GM12878 (cell line): ENCODE measurements at regions not wholly inside any gene's neighbourhood (a gene's known extent, or its start where the extent isn't known, plus 50 kb on each side); places are given as distances from the start of the nearest gene placed in this dataset.

ENCODE experiments used
- ATAC-seq: fragments of 200-7000 bp; cut with Tn5 transposase; 3 replicates; pipeline ENCODE4 v1.9.1; 2020; ENCODE audit warnings: mild to moderate bottlenecking, moderate library complexity
- BruUV-seq: library from RNA; stranded (reverse); fragments of 400-500 nt; replicated peaks from 2 replicates; lab custom pipeline; 2021; lab: Mats Ljungman, UMichigan
- CTCF ChIA-PET: fragments of 300-600 bp; sonication (Branson Sonifier 250); formaldehyde crosslinking; extraction: SDS; loops from one replicate; lab custom pipeline; 2021; ENCODE audit warnings: inconsistent platforms; lab: Yijun Ruan, JAX
- POLR2A ChIA-PET: fragments of 350-600 bp; formaldehyde crosslinking; extraction: SDS; loops from one replicate; lab custom pipeline; 2021; ENCODE audit warnings: inconsistent platforms; lab: Charles Lee
- RAD21 ChIA-PET: fragments of 300-600 bp; sonication (Branson Sonifier 250); formaldehyde crosslinking; loops from one replicate; lab custom pipeline; 2023; ENCODE audit warnings: antibody characterized with exemption; ENCODE audit not compliant: unreplicated experiment; lab: Charles Lee
- SMC1A ChIA-PET: fragments of 300-600 bp; sonication (Branson Sonifier 250); formaldehyde crosslinking; loops from one replicate; lab custom pipeline; 2023; ENCODE audit not compliant: unreplicated experiment, uncharacterized antibody; lab: Charles Lee
- DNase-seq: peaks from one replicate; pipeline ENCODE4 v3.0.0-alpha.2; 2011; ENCODE audit warnings: low read depth, low spot score
- FAIRE-seq: peaks from 3 replicates; lab custom pipeline; 2011; peaks lifted over from hg19 to GRCh38; lab: Jason Lieb, UNC
- H2AFZ ChIP-seq: 2 replicates; pipeline ENCODE4 v1.6.0; 2011; ENCODE audit warnings: low read depth, low read length, control low read depth; ENCODE audit not compliant: control insufficient read depth
- H3K27ac ChIP-seq: 2 replicates; pipeline ENCODE4 v1.5.1; 2011; ENCODE audit warnings: control low read depth; ENCODE audit not compliant: control insufficient read depth, insufficient read depth
- H3K27me3 ChIP-seq, 2 experiments: replicated peaks in 1 of 2; 2 replicates each; pipeline versions ENCODE4 v1.6.0 to v1.6.1; 2011; ENCODE audit warnings: low read length in 1 of 2; ENCODE audit not compliant: control insufficient read depth in 2 of 2, insufficient read depth in 2 of 2
- H3K36me3 ChIP-seq, 2 experiments: 2 replicates each; pipeline ENCODE4 v1.5.1; 2011; ENCODE audit warnings: low read length in 1 of 2; ENCODE audit not compliant: control insufficient read depth in 2 of 2, insufficient read depth in 2 of 2
- H3K4me1 ChIP-seq: 2 replicates; pipeline ENCODE4 v1.6.1; 2011; ENCODE audit warnings: mild to moderate bottlenecking, low read length, moderate library complexity, mixed read lengths; ENCODE audit not compliant: control insufficient read depth, insufficient read depth
- H3K4me2 ChIP-seq: 2 replicates; pipeline ENCODE4 v1.6.0; 2011; ENCODE audit warnings: control low read depth; ENCODE audit not compliant: control insufficient read depth, insufficient read depth
- H3K4me3 ChIP-seq: fragments of 200-600 bp; sonication (generic); 2 replicates; pipeline ENCODE4 v1.5.1; 2016
- H3K79me2 ChIP-seq: 2 replicates; pipeline ENCODE4 v1.6.0; 2011; ENCODE audit warnings: low read length; ENCODE audit not compliant: control insufficient read depth, insufficient read depth
- H3K9ac ChIP-seq: 2 replicates; pipeline ENCODE4 v1.8.0; 2011; ENCODE audit warnings: low read length, control low read depth, mixed read lengths; ENCODE audit not compliant: control insufficient read depth, insufficient read depth
- H3K9me3 ChIP-seq: replicated peaks from 3 replicates; pipeline ENCODE4 v1.5.1; 2011; ENCODE audit warnings: mild to moderate bottlenecking, low read length; ENCODE audit not compliant: control insufficient read depth, insufficient read depth
- H4K20me1 ChIP-seq: 2 replicates; pipeline ENCODE4 v1.6.0; 2011; ENCODE audit not compliant: control insufficient read depth, insufficient read depth
- BCL3 ChIP-seq: IDR thresholded peaks from 2 replicates; pipeline ENCODE4 v1.6.1; 2011; ENCODE audit warnings: borderline replicate concordance, low read depth, mild to moderate bottlenecking, moderate library complexity, low read length; ENCODE audit not compliant: insufficient read depth, poor library complexity, severe bottlenecking
- BMI1 ChIP-seq: fragments of 450-650 bp; IDR thresholded peaks from 2 replicates; pipeline ENCODE4 v1.6.1; 2016; ENCODE audit warnings: mild to moderate bottlenecking, moderate library complexity, borderline replicate concordance
- WRNIP1 ChIP-seq: IDR thresholded peaks from 2 replicates; pipeline ENCODE4 v1.6.1; 2011; ENCODE audit warnings: low read depth, low read length, improper control_type of control experiment, borderline replicate concordance
- ZBTB11 ChIP-seq: fragments of 450-650 bp; formaldehyde crosslinking; IDR thresholded peaks from 2 replicates; pipeline ENCODE4 v1.5.0; 2022; ENCODE audit warnings: mild to moderate bottlenecking, missing genetic modification characterization
- ZNF592 ChIP-seq: fragments of 450-650 bp; IDR thresholded peaks from 2 replicates; pipeline ENCODE4 v1.6.1; 2017; ENCODE audit warnings: mild to moderate bottlenecking, moderate library complexity
- in situ Hi-C: fragments of 300-500 bp; cut with MboI; formaldehyde crosslinking; loops from 9 replicates; pipeline ENCODE4 v1.14.3; 2018; ENCODE audit warnings: mixed read lengths
- intact Hi-C: fragments of 100-400 bp; cut with micrococcal nuclease; formaldehyde crosslinking; loops from one replicate; pipeline ENCODE4 v1.14.2; 2022; ENCODE audit not compliant: unreplicated experiment

- ChIA-PET POLR2A (no interaction called here), CTCF (no interaction called here), SMC1A (no interaction called here), RAD21 (no interaction called here)
- ATAC-seq (no peak), DNase-seq (no peak), FAIRE-seq (no peak)
- in situ Hi-C loops (no loop called here), intact Hi-C loops (no loop called here)
- TF ChIP-seq BCL3, result no peak
- no peak for TF ChIP-seq ZNF592
- no peak for TF ChIP-seq BMI1
- TF ChIP-seq WRNIP1, result no peak
- no peak for TF ChIP-seq ZBTB11 (CRISPR knock-in tag)
- Histone ChIP-seq H3K36me3 (no peaks in the 10 kb centered on the region), H3K4me1 (no peaks in the 10 kb centered on the region), H3K27ac (no peak overlapping the region), H3K79me2 (no peaks in the 10 kb centered on the region), H4K20me1 (no peaks in the 10 kb centered on the region), H3K4me3 (no peak overlapping the region), H3K9ac (no peak overlapping the region), H2AFZ (no peak overlapping the region), H3K9me3 (no peaks in the 10 kb centered on the region), H3K4me2 (no peak overlapping the region), H3K27me3 (no peaks in the 10 kb centered on the region)
- no TSS peak for BruUV-seq
Measured at GRCh38 chr7:89451911-89452310, 656.4 kb upstream of the TEX47 start.
